ENCODE measurements at regions not wholly inside any gene's neighbourhood (a gene's known extent, or its start where the extent isn't known, plus 50 kb on each side); places are given as distances from the start of the nearest gene placed in this dataset.
A peak's percentile ranks its signal among the peaks of the same experiment; 100 is the strongest.
"Not testable (repeated sequence)": the region's sequence is repeated elsewhere in the genome, so short reads cannot be mapped to it uniquely, and the experiment has no call there.

DNA sequence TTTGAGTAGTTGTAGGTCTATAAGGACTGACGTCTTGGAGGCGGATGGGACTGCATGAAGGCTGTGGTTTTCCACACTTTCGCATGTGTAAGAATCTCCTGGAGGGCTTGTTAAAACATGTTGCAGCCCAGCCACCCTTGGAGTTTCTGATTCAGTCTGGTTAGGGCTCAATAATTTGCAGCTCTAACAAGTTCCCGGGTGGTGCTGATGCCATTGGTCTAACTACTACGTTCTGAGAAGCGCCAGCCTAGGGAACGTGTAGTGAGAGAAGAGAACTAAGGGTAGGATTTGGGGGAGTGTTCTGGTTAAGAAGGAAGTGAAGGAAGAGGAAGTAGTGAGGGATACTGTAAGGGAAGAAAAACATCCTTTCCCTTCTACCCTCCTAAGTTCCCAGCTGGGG is 138.9 kb downstream of the LARP7 start:
- DNase-seq (ENCODE audit: low spot score) = no peak

DNA sequence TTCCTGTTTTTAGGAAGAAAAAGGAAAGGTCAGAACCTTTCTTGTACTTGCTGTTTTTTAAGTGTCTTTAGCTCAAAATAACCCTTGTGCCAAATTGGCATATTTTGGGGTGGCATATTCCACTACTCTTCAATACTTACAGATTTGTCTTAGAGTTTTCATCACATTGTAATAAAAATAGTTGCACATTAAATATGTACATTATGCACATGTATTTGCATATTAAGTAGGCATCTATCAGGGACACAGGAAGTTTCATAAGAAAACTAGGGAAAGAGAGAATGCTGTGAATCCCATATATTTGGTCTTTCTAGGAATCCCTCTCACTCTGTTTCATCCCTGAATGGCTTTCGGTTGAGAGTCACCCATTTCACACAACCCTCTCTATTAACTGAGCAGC is 139.6 kb downstream of the LARP7 start:
- no peak for DNase-seq (ENCODE audit: low spot score)

DNA sequence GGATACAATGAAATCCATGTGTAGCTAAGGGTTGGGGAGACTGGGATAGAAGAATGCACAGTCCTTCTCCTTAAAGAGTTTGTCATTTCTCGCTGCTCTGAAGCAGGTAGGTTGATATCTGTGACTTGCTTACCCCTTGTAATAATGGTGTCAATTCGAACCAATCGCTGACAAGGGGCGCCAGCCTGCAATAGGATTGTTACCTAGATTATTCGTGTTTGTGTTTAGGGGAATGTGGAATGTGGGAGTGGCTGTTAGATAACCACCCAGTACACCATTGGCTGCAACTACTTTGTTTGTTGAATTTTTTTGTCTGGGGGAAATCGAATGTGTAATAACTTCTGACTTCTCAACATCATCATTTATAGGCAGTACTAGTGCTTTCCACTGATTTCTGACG is 141.6 kb downstream of the LARP7 start:
- no peak for DNase-seq (ENCODE audit: low spot score)

DNA sequence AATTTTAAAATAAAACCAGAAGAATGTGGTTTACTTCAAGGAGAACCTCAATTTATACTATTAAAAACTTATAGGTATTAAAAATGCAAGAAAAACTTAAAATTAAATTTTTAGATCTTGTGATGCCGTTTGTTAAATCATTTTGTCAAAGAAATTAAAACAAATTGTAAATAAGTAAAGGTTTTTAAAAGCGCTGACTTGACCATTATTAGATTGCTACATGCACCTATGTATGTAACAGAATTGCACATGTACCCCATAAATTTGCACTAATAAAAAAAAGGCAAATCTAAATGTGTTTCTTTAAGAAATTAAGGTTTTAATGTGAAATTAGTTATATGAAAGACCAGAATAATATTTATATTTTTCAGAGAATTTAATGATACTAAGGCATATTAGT is 156.1 kb downstream of the LARP7 start:
- DNase-seq (ENCODE audit: low spot score) = no peak

DNA sequence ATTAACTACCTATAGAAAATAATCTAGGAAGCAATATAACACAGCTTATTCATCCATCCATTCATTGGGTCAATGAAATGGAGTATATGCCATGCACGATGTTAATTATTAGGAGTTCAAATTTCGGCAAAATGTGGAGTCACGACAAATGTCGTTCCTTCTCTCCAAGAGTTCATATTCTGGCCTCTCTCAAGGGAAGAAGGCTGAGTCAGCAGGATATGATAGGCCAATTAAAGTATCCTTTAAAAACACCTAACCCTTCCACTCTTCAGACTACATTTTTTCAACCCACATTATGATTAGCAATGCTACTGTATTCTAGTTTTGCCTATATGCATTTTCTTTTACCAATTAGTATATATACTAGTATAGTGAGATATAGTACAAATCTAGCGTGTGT is 163.1 kb downstream of the LARP7 start:
- no peak for DNase-seq (ENCODE audit: low spot score)

DNA sequence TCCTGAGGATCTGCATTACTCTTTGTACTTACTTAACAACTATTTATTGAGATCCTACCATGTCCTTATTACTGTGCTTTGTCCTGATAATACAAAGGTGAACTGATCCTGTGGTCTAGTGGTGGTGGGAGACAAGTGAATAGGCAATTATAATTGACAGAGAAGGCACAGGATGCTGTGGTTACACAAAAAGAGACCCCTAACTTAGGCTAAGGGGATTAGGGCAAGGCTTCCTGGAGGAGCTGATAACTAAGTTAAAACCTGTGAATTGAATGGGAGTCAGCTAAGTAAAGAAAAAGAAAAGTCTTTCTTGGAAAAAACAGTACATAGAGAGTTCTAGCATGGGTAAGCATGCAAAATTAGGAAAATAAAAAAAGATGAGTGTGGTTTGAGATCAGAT is 164.4 kb downstream of the LARP7 start:
- DNase-seq (ENCODE audit: low spot score) = no peak

DNA sequence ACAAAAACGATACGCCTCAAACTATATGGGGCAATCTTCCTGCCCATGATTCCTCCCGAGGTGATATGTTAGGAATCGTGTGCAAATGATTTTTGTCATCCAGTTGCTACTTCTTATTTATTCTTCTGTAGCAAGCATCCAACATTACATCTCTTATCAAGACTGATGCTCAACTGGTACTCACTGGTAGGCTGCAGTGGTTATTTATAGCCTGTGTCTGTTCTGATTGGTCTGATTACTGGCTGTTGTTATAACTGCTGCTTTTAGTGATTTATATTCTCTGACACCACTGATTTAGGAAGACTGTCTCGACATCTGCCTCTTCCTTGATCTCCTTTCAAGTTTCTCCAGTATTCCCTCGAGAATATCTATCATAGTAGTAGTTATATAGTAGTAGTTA is 165.8 kb downstream of the LARP7 start:
- no peak for DNase-seq (ENCODE audit: low spot score)

DNA sequence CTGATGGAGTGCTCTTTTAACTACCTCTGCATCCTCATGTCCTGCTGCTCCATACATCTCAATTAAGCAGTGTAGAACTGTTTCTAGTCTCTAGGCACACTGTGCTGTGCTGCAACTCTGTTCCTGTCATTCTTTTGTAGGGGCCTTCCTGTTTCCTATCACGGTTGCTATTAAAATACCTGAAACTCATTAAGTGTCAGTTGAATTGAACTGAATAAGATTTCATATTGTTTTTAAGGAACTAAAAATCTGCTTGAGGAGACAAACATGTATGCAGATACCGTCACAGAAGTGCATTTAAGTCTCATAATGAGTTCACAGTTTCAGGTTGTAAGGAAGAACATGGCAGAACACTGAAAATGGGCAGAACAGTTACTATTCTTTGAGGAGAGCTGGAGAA is 170.1 kb downstream of the LARP7 start:
- no peak for DNase-seq (ENCODE audit: low spot score)

DNA sequence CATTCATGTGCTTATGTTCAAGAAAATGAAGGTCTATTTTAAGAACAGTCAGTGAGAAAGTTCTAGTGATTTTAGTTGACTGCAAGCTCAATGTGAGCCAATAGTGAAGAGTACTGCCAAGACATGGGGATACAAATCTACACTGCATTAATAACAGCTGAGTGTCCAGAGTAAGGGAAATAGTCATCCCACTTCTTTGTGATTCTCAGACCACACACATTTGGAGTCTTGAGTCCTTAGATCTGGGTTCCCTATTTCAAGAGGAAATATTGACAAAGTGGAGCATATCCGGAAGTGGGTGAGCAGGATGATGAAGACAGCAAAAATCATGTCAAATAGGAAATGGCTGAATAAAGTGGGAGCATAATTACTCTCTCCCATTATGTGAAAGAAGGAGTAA is 171.1 kb downstream of the LARP7 start:
- no peak for DNase-seq (ENCODE audit: low spot score)

DNA sequence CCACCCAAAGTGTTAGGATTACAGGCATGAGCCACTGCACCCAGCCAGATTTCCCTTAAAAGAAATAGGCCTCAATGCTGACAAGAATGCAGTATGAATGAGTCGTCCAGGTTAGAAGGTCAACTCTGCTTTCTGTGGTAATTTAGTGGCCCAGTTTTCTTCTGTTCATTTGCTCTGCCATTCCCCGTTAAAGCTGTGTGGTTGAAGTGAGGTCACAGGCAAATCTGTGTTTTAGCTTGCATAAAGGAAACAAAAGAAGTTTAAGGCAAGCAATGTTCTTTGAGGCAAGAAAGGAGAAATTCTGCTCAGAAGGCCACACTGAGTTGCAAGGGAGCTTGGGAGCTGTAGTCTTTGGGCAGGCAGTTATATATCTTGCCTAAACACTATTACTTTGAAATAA is 176.8 kb downstream of the LARP7 start:
- DNase-seq (ENCODE audit: low spot score) = no peak

DNA sequence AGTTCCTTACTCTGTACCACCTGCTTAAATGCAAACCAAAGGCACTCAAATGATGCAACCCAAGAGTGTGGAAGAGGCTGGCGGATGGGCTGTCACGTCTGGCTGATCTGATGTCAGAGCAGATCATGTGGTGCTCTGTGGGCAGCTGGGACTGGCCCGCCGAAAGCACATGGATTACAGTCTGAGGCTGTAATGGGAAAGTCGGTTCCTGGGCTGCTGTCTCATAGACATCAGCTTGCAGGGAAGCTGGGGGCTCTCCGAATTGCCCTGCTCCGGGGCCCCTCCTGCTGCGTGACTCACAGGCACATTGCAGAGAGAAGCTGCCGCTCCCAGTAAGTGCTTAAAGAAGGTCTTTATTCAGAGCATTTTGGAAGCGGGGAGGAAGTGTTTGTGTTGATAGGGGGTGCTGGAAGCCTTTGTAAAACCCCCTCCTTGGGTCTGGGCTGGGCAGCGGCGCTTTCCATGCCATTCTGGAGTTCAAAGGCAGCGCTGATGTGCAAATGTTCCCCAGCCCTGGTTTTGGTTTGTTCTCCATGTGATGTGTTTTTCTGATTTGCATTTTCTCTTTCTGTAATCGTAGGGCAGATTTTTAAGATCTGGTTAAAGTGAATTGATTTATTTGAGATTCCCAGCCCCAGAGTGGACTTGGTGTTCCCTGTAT is 181.1 kb downstream of the LARP7 start:
- peak; percentile 70 for DNase-seq (ENCODE audit: low spot score)

DNA sequence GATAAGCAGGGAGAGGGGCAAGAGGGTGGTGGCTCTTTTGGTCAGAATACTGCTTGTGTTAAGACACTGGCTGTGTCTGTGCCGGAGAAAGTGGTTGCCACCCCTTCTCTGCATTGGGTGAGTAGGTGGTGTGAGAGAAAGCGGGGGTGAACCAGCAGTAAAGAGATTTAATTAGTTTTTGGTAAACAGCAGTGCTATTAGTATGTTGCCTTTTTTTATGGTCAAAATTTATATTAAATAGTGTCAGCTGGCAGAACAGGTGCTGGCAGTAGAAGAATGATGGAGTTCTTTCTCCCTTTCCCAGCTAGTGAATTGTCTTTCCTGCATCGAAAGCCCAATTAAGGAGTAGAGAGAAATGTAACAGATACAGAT is 181.6 kb downstream of the LARP7 start:
- no peak for DNase-seq (ENCODE audit: low spot score)

DNA sequence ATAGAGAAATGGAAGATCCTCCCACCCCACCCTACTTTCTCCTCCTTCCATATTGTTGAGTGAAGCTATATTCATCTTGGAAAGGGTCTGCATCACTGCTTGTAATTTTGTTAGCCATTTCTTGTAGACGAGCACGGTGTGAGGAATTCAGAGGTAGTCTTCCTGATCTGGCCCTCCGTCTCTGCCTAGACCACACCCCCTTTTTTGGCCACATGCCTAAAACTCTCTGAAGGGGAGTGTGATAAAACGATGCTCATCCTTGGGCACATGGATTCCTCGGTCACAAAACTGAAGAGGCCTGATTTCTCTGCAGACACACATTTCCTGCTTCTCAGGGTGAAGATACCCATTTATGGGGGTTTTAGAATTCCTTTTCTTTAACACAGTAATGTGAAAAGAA is 182.8 kb downstream of the LARP7 start:
- DNase-seq (ENCODE audit: low spot score) = no peak

DNA sequence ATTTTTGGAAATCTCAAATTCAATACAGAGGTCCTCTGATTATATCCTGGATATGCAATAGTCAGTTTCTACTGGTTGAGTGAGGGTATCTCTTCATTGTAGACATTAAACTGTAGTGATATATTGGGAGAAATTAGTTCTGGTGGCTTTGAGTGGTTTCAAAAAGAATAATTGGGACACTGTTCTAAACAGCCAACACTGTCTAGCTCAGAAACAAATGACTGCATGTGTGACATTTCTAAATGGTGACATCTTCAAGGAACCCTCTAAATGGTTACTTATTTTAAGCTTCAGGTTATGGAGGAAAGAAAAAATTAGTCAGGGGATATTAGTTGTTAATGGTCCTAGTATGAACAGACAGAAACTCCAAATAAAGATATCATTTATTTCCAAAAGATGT is 186.2 kb downstream of the LARP7 start:
- no peak for DNase-seq (ENCODE audit: low spot score)

DNA sequence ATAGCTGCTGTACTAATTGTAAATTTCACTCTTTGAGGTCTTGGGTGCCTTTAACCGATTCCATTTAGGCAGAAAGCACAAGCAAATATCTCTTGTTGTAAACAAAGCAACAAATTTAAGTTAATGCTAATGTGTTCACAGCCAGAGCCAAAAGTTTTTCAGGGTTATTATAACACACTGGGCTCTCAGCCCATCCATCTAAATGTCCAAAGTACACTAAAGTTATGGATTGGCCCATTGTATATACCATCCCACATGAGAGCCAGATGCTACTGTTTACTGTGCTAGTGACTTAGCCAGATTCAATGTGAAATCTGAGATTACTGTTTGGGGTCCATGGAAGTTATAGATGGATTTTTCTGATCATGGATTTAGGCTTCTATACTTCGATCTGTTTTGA is 186.7 kb downstream of the LARP7 start:
- DNase-seq (ENCODE audit: low spot score) = no peak

DNA sequence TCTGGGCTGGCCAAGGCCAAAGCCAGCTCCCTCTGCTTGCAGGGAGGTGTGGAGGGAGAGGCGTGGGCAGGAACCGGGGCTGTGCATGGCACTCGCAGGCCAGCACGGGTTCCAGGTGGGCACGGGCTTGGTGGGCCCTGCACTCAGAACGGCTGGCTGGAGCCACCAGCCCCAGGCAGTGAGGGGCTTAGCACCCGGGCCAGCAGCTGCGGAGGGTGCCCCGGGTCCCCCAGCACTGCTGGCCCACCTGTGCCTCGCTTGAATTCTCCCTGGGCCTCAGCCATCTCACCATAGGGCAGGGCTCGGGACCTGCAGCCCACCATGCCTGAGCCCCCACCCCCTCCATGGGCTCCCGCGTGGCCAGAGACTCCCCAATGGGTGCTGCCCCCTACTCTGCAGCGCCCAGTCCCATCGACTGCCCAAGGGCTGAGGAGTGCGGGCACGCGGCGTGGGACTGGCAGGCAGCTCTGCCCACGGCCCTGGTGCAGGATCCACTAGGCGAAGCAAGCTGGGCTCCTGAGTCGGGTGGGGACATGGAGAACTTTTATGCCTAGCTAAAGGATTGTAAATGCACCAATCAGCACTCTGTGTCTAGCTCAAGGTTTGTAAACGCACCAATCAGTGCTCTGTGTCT is 193.9 kb downstream of the LARP7 start:
- no peak for DNase-seq (ENCODE audit: low spot score)

DNA sequence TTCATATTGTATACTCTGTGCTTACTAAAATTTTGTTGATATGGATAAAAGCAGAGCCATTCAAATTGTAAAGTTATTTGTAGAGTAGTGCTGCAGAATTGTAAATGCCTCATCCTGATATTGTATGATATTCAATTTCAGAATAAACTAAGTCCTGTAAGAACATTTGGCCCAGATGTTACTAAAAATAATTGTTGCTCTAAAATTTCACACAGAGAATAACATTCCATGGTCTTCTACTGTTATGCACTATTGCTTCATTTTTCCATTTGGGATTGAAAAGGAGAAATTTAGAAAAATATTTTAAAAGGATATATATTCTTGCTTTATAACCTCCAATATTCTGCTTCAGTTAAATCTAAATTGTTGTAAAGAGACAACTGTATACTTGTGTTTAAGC is 195.6 kb downstream of the LARP7 start:
- DNase-seq (ENCODE audit: low spot score) = no peak

DNA sequence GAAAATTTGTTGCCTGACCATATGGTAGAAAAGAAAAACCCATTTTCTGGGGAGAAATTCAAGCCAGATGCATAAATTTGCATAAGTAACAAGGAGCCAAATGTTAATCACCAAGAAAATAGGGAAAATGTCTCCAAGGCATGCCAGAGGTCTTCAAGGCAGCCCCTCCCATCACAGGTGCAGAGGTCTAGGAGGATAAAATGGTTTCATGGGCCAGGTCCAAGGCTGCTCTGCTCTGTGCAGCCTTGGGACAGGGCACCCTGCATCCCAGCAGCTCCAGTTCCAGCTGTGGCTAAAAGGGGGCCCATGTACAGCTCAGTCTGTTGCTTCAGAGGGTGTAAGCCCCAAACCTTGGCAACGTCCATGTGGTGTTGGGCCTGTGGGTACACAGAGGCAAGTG is 200.0 kb downstream of the LARP7 start:
- DNase-seq (ENCODE audit: low spot score) = no peak

DNA sequence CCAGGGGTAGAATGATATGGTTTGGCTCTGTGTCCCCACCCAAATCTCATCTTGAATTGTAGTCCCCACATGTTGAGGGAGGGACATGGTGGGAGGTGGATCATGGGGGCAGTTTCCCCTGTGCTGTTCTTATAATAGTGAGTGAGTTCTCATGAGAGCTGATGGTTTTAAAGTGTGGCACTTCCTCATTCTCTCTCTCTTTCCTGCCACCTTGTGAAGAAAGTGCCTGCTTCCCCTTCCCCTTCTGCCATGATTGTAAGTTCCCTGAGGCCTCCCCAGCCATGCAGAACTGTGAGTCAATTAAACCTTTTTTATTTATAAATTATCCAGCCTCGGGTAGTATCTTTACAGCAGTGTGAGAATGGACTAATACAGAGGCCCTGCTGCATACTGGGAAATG is 201.1 kb downstream of the LARP7 start:
- not testable (repeated sequence) for DNase-seq (ENCODE audit: low spot score)

DNA sequence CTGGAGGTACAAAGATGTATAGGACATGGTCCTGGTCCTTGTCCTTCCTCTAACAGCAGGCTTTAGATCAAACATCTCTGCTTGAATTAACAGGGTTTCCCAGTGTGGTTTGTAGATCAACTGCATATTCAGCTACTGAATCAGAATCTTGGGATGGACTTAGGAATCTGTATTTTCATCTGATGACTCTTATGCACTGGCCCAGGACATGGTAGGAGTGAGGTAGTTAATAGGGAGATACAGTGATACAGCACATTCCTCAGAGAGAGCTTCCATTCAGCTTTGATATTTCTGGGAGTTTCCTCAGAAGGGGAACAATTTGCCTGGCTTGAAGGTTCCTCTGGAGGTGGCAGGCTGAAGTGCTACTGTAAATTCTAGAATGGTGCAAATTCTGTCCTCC is 203.1 kb downstream of the LARP7 start:
- DNase-seq (ENCODE audit: low spot score) = no peak

DNA sequence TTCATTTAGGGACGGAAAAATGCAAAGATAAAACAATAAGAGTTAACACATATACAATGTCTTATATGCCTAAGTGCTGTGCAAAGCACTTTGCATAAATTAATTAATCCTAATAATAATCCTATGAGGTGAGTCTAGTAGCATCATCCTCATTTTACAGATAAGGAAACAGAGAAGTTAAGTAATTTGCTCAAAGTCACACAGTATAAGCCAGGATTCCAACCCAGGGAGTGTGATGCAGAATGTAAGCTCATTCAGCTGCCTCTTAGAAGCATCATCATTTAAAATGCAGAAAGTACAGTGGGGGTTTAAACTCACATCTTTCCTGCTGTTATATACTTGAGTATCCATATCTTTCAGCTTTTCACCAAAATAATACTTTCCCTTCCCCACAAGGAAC is 203.7 kb downstream of the LARP7 start:
- DNase-seq (ENCODE audit: low spot score) = no peak

DNA sequence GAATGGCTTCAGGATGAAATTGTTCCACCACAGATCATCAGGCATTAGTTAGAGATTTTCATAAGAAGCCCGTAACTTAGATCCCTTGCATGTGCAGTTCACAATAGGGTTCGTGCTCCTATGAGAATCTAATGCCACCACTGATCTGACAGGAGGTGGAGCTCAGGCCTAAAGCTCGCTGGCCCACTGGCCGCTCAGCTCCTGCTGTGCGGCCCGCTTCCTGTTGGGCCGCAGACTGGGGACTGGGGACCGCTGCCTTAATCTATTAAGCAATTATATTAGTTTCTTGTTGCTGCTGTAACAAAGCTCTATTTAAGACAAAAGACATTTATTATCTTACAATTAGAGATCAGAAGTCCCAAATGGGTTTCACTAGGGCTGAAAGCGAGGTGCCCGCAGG is 205.6 kb downstream of the LARP7 start:
- DNase-seq (ENCODE audit: low spot score) = no peak

DNA sequence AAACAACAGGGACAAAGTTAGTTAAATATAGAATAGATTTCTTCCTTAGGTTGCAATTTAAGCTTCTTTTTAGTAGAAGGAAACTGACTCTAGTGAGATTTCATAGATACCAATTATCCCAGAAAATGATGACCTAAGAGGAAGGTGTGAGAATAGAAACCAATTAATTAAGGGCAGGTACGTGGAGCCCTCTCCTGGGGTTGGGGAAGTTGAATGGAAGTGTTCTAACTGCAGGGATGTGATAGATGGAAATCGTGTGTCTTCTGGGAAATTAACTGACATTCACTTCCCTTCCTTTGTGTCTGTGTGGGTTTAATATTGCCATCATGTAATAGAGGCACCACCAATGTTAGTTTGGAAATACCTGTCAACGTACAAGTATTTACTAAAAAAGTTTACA is 204.1 kb upstream of the ANK2 start:
- DNase-seq (ENCODE audit: low spot score) = no peak

DNA sequence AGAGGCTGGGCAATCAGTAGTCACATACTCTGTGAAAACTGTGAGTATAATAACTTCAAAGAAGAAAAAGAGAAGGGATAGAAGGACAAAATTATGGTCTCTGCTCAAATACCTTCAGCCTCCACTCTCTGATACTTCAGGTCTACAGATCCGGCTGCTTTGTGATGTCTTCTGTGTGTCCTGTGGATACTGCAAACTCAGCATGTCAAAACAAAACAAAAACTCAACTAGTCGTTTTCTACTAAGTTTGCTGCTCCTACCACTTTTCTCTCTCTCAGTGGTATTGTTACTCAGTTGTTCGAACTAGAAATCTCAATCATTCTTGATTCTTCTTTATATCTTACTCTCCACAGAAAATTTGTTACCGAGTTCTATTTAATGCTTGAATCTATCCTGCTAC is 202.4 kb upstream of the ANK2 start:
- DNase-seq (ENCODE audit: low spot score) = no peak

DNA sequence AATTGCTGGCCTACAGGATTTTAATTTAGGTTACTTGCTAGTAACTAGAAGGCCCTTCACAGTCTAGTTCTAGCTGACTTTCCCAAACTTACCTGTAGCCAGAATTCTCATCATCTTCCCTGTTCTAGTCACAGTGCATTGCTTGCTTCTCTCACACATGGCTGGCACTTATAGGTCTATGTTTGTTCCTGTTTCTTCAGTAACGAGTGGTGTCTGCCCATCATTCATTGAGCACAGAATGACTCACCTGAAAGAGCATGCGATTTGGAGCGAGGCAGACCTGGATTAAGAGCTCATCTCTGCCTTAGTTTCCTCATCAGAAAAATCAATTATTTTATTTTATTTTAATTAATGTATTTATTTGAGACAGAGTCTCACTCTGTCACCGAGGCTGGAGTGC is 201.7 kb upstream of the ANK2 start:
- DNase-seq (ENCODE audit: low spot score) = no peak

Data from D341Med (cell line).